PC-9 (cell line): ENCODE measurements at regions not wholly inside any gene's neighbourhood (a gene's known extent, or its start where the extent isn't known, plus 50 kb on each side); places are given as distances from the start of the nearest gene placed in this dataset.

Experiments
- BruUV-seq: library from RNA; stranded (reverse); fragments of 400-500 nt; replicated peaks from 2 replicates; lab custom pipeline; 2021; lab: Mats Ljungman, UMichigan
- CTCF ChIA-PET: fragments of 300-600 bp; sonication (Branson Sonifier 250); formaldehyde crosslinking; loops from one replicate; lab custom pipeline; 2022; ENCODE audit warnings: antibody characterized with exemption; lab: Charles Lee
- POLR2A ChIA-PET: fragments of 300-600 bp; sonication (Branson Sonifier 250); formaldehyde crosslinking; loops from one replicate; lab custom pipeline; 2022; ENCODE audit warnings: antibody characterized with exemption; ENCODE audit not compliant: unreplicated experiment; lab: Charles Lee
- DNase-seq, 2 experiments: peaks; one replicate each; pipeline versions ENCODE4 v3.0.0 to v3.0.0-alpha.2; 2015 to 2022; ENCODE audit warnings: mixed read lengths in 1 of 2
- H2AFZ ChIP-seq: fragments of 200-600 bp; sonication (generic); 2 replicates; pipeline ENCODE4 v1.8.1; 2017; ENCODE audit warnings: antibody characterized with exemption
- H3F3A ChIP-seq: fragments of 200-600 bp; sonication (generic); 2 replicates; pipeline ENCODE4 v1.8.1; 2017; ENCODE audit warnings: antibody characterized with exemption, mild to moderate bottlenecking, low read depth; ENCODE audit not compliant: insufficient read depth
- H3K27ac ChIP-seq: fragments of 200-600 bp; sonication (generic); 2 replicates; pipeline ENCODE4 v1.6.1; 2016; ENCODE audit warnings: mixed run types
- H3K27me3 ChIP-seq: fragments of 200-600 bp; sonication (generic); 2 replicates; pipeline ENCODE4 v1.6.1; 2016; ENCODE audit warnings: low read depth, mixed run types; ENCODE audit not compliant: insufficient read depth
- H3K36me3 ChIP-seq: fragments of 200-600 bp; sonication (generic); 2 replicates; pipeline ENCODE4 v1.6.1; 2016; ENCODE audit warnings: low read depth, mixed run types
- H3K4me1 ChIP-seq: fragments of 200-600 bp; sonication (generic); replicated peaks from 2 replicates; pipeline ENCODE4 v1.6.1; 2016; ENCODE audit warnings: mixed run types; ENCODE audit not compliant: insufficient read depth
- H3K4me2 ChIP-seq: fragments of 200-600 bp; sonication (generic); 2 replicates; pipeline ENCODE4 v1.6.1; 2017; ENCODE audit warnings: mixed run types
- H3K4me3 ChIP-seq: fragments of 200-600 bp; sonication (generic); 2 replicates; pipeline ENCODE4 v1.6.1; 2016; ENCODE audit warnings: mixed run types
- H3K79me2 ChIP-seq: fragments of 200-600 bp; sonication (generic); 2 replicates; pipeline ENCODE4 v1.6.1; 2017; ENCODE audit warnings: low read depth, mixed run types
- H3K9me2 ChIP-seq: fragments of 200-600 bp; sonication (generic); 2 replicates; pipeline ENCODE4 v1.8.1; 2017; ENCODE audit warnings: mild to moderate bottlenecking; ENCODE audit not compliant: insufficient read depth
- H3K9me3 ChIP-seq: fragments of 200-600 bp; sonication (generic); 2 replicates; pipeline ENCODE4 v1.8.1; 2016; ENCODE audit warnings: low read depth; ENCODE audit not compliant: insufficient read depth
- H4K20me1 ChIP-seq: fragments of 200-600 bp; sonication (generic); 2 replicates; pipeline ENCODE4 v1.8.1; 2017; ENCODE audit not compliant: insufficient read depth
- EZH2 ChIP-seq: fragments of 200-600 bp; sonication (generic); IDR thresholded peaks from 2 replicates; pipeline ENCODE4 v1.8.0; 2017; ENCODE audit warnings: antibody characterized with exemption, low read depth
- intact Hi-C: fragments of 100-400 bp; cut with micrococcal nuclease; formaldehyde crosslinking; loops from one replicate; pipeline ENCODE4 v1.10.0; 2022; ENCODE audit not compliant: unreplicated experiment
- TF ChIP-seq, protein P1 (sequence below): fragments of 200-600 bp; sonication (generic); conservative IDR thresholded peaks from 2 replicates; pipeline ENCODE4 v1.6.1; 2017; ENCODE audit warnings: mixed run types, antibody characterized with exemption, mild to moderate bottlenecking, moderate library complexity

DNA sequence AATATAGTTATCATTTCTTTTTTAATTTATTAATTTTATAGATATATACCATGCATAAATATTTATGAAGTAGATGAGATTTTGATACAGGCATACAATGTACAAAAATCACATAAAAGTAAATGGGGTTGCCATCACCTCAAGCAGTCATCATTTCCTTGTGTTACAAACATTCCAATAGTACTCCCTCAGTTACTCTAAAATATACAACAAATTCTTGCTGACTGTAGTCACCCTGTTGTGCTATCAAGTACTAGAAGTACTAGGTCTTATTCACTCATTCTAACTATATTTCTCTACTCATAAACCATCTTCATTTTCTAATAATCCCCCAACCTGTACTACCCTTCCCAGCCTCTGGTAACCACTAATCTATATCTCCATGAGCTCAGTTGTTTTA is 432.6 kb upstream of the SYT1 start:
- BruUV-seq, result no TSS peak
- H3K4me2 ChIP-seq, result no peak overlapping the region
- TF ChIP-seq, protein P1, sequence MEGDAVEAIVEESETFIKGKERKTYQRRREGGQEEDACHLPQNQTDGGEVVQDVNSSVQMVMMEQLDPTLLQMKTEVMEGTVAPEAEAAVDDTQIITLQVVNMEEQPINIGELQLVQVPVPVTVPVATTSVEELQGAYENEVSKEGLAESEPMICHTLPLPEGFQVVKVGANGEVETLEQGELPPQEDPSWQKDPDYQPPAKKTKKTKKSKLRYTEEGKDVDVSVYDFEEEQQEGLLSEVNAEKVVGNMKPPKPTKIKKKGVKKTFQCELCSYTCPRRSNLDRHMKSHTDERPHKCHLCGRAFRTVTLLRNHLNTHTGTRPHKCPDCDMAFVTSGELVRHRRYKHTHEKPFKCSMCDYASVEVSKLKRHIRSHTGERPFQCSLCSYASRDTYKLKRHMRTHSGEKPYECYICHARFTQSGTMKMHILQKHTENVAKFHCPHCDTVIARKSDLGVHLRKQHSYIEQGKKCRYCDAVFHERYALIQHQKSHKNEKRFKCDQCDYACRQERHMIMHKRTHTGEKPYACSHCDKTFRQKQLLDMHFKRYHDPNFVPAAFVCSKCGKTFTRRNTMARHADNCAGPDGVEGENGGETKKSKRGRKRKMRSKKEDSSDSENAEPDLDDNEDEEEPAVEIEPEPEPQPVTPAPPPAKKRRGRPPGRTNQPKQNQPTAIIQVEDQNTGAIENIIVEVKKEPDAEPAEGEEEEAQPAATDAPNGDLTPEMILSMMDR, result no peak
- no peak for TF ChIP-seq EZH2
- ChIA-PET POLR2A (interaction anchor here (0.6 kb wide), 1 partner anchor 123 kb away, joined by 6 read pairs; no protein-coding TSS in a partner anchor), CTCF (no interaction called here)
- H3F3A ChIP-seq, result no peaks in the 10 kb centered on the region
- no peaks in the 10 kb centered on the region; the same call in none of the 2 replicates for H3K9me2 ChIP-seq
- no peak overlapping the region for H3K4me3 ChIP-seq
- no peaks in the 10 kb centered on the region for H3K4me1 ChIP-seq
- no peak overlapping the region for H2AFZ ChIP-seq
- H3K27me3 ChIP-seq, result no peaks in the 10 kb centered on the region
- intact Hi-C loops, result no loop called here
- H3K79me2 ChIP-seq, result no peaks in the 10 kb centered on the region
- no peak for DNase-seq
- H4K20me1 ChIP-seq, result no peaks in the 10 kb centered on the region
- H3K36me3 ChIP-seq, result no peaks in the 10 kb centered on the region
- no peaks in the 10 kb centered on the region for H3K9me3 ChIP-seq
- no peak overlapping the region for H3K27ac ChIP-seq

DNA sequence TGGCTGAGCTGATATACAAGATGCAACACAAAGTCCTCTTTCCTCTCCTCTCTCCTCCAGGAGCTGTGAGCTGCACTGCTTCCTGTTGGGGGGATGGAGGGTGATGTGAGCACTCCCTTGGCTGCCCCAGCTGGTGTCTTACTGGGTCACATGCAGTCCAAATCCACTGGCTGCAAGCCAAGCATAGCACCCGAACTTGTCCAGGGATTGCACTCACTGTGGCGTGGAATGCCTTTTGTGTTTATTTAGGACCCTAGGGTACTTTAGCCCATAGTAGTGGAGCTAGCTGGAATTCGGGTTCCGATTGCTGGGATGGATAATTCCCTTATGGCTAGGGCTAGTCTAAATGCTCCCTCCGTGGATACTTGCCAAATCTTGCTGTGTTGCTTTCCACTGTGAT is 424.9 kb upstream of the SYT1 start:
- H3K9me3 ChIP-seq, result 0 out of 2 replicates have a peak, but pooled peaks cover 2% of the 10 kb centered on the region
- ChIA-PET CTCF (no interaction called here), POLR2A (no interaction called here)
- H3K4me2 ChIP-seq, result no peak overlapping the region
- no peaks in the 10 kb centered on the region for H3K4me1 ChIP-seq
- no peak for TF ChIP-seq EZH2
- TF ChIP-seq, protein P1, result no peak
- no peaks in the 10 kb centered on the region for H4K20me1 ChIP-seq
- no peaks in the 10 kb centered on the region for H3K36me3 ChIP-seq
- no TSS peak for BruUV-seq
- no peaks in the 10 kb centered on the region for H3K27me3 ChIP-seq
- no peak overlapping the region for H2AFZ ChIP-seq
- no peaks in the 10 kb centered on the region for H3K9me2 ChIP-seq
- no peak for DNase-seq
- H3K27ac ChIP-seq, result no peak overlapping the region
- intact Hi-C loops, result no loop called here
- H3F3A ChIP-seq, result no peaks in the 10 kb centered on the region
- no peaks in the 10 kb centered on the region for H3K79me2 ChIP-seq
- H3K4me3 ChIP-seq, result no peak overlapping the region

DNA sequence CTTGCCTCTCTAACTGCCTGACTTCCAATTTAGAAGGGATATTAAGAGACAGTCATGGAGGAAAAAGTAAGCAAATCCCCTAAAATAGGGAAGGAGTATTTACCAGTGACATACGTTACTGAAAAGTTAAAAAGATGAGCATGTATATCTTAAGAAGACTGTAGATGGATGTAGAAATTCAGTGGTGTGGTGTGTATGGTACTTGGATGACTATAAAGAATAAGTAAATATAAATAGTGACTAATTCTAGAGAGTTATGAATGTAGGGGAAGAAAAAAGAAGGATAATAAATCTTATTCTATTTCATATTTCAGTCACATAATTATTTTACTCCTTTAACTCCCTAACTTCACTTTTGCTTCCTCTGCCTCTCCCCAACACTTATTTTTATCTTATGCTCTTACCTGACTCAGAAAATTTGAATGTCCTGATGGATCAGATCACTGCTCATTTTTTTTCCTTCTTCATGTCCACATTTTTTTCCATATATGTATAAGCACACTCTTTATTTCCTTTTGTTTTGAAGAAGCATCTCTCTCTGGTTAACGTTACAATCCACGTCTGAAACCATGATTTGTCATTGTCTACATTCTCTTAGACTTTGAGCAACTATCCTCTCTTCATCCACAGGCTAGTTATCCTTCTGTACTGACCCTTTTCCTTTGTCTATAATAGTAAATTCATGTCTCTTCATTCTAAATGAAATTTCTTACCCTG is 422.7 kb upstream of the SYT1 start:
- Histone ChIP-seq H3K4me2 (no peak overlapping the region), H3K36me3 (no peaks in the 10 kb centered on the region), H3K27me3 (no peaks in the 10 kb centered on the region), H3K4me1 (no peaks in the 10 kb centered on the region), H3K79me2 (no peaks in the 10 kb centered on the region), H2AFZ (no peak overlapping the region), H4K20me1 (no peaks in the 10 kb centered on the region), H3F3A (no peaks in the 10 kb centered on the region), H3K9me2 (no peaks in the 10 kb centered on the region), H3K27ac (no peak overlapping the region), H3K9me3 (0 out of 2 replicates have a peak, but pooled peaks cover 2% of the 10 kb centered on the region), H3K4me3 (no peak overlapping the region)
- POLR2A ChIA-PET, result no interaction called here
- intact Hi-C loops, result no loop called here
- TF ChIP-seq, protein P1, result no peak
- TF ChIP-seq EZH2, result no peak
- BruUV-seq, result no TSS peak
- CTCF ChIA-PET, result no interaction called here
- no peak for DNase-seq
